HG02763 (cell line): ENCODE measurements at regions not wholly inside any gene's neighbourhood (a gene's known extent, or its start where the extent isn't known, plus 50 kb on each side); places are given as distances from the start of the nearest gene placed in this dataset.

ENCODE experiments used
- ATAC-seq: cut with Tn5 transposase; IDR thresholded peaks from one replicate; pipeline ENCODE4 v1.9.1; 2021; ENCODE audit warnings: mild to moderate bottlenecking, moderate library complexity; ENCODE audit not compliant: unreplicated experiment

DNA sequence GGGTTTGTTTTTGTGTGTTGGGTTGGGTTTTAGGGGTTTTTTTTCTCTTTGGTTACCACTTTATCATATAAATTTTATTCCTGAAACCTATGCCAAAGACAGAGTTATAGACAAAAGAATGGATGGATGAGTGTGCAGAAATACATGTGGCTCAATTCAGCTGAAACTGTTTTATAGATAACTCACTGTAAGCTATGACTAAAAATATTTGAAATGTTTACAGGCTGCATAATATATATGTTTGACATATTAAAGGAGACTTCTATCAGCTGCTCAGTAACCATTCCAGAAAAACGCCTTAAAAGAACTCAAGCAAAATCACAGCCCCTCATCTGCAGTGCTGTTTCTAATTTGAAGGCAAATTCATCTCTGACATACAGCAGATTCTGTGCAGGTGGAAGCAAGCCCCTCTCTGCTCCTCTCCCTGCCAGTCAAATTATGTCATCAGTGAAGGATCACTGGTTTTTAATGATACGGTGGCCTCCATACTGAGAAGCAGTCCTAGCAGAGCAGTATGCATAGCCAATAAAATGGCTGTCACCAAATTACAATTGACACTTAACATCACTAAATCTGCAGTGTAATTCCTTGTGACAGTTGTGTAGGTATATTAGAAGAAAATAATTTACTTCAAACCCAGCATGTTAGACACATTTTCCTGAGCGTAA is 301.6 kb downstream of the NR2F1-AS1 start:
- no peak for ATAC-seq

DNA sequence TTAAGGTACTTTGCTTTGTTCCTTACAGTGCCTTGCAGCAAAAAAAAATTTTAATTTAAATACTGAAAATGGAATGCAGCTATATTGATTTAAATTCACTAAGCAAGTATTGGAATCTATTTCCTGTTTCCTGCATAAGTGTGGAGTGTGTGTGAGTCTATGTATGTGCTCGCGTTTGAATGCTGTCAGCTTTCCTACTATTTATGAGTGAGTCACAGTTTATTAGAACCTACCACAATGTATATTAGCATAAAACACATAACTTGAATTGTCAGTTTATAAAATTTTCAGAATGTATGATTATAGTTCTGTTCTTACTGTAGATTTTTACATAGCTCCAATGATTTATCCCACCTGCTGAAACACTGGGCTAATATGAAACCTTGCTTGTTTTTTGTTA is 302.1 kb downstream of the NR2F1-AS1 start:
- ATAC-seq: no peak

DNA sequence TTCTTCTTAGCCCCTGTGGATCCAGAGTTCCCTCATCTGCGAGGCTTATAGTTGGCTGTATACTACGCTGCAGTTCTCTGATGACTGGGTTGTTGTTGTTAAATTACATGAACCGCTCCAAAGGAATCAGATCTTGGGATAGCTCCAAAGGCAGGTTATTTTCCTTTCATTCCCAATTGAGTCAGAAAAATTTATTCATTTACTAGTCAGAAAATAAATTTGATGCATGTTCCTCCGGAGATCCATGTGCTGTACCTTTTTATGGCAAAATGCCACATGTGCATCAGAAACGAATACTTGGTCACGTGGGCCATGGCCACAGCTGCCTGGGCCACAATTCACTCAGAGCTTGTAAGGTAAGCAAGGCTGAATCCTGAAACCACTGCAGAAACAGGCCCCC is 304.0 kb downstream of the NR2F1-AS1 start:
- no peak for ATAC-seq

DNA sequence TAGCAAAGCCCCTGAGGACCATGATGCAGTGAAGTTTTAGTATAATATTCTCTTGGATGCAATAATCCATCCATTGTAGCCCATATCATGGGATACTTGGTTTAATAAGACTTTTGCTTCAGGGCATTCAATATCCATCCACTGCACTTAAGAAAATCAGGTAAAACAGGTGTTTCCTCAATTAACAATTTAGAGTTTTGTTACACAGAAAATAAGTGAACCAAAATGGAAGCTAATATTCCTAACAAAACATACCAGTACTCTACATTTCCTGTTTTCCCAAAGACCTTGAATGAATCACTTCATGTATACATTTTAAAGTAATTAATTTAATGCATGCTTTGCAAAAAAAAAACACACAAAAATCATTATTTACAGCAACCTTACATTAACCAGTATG is 305.6 kb downstream of the NR2F1-AS1 start:
- no peak for ATAC-seq

DNA sequence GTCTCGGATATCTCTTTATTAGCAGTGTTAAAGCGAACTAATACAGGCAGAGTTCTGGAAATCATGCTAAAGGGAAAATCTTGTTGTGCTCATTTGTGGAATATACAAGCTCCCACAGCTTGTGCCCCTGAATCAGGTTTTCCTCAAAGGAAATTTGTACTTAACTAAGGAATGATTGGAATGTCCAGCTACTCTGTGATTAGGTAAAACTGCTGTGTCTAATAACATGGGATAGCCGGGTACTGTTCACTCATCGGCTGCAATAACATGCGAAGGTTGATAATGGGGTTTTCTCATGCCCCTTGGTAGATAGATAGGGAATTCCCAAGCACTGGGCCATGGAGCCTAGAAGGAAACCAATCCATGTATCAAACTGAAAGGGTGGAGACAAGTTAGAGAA is 306.7 kb downstream of the NR2F1-AS1 start:
- no peak for ATAC-seq

DNA sequence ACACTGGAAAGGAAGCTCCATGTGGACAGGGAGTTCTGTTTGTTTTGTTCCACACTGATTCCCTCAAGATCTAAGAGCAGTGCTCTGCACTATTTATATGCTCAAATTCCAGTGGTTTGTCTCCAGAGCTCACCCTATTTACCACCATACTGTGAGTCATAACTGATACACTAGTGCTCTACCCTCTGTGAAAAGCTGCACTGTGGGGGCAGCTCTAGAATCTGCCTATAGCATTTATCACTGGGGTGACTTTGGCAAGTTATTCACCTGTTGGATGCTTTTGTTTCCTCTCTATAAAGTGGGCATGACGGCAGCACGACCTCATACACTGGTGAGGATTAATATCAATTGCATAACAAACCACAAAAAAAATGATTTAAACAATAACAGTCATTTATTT is 307.8 kb downstream of the NR2F1-AS1 start:
- no peak for ATAC-seq

DNA sequence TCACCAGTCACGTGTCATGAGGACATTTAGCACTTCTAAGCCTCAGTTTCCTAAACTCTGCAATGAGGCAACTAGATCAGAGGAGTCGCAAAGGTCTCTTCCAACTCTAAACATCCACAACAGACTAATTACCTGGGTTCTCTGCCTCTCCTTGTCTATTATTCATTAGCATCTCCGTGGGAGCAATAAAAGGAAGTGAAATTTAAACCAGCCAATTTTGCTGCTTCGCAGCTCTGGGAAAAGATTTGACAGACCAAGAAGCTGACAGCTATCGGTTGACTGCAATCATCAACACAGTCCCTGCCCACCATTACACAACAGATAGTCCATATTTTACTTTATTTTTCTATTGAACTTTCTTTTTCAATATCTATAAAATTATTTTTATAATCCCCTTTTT is 308.9 kb downstream of the NR2F1-AS1 start:
- ATAC-seq: no peak

DNA sequence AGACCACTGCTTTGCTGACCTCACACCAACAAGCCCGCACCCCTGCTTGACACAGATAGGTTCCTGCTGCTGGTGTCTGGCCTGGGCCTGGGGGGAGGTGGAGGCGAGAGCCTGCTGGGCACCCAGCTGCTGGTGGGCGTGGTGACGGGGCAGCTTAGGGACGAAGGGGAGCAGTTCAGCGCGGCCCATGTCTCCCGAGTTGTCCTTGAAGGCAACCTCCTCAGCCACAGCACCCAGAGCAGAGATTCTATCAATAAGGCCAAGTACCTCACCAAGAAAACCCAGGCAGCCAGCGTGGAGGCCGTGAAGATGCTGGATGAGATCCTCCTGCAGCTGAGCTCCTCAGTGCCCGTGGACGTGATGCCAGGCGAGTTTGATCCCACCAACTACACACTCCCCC is 313.3 kb downstream of the NR2F1-AS1 start:
- ATAC-seq: no peak

DNA sequence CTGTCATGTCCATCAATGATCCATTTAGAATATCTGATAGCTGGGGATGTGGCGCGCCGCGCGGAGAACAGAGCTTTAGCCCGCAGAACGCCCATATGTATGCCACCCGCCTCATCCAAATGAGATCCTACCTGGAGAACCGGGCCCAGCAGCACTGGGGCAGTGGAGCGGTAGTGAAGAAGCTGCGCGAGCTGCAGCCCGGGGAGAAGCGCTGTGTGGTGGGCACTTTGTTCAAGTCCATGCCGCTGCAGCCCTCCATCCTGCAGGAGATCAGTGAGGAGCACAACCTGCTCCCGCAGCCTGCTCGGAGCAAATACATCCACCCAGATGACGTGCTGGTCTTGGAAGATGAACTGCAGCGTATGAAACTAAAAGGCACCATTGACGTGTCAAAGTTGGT is 313.7 kb downstream of the NR2F1-AS1 start:
- no peak for ATAC-seq

DNA sequence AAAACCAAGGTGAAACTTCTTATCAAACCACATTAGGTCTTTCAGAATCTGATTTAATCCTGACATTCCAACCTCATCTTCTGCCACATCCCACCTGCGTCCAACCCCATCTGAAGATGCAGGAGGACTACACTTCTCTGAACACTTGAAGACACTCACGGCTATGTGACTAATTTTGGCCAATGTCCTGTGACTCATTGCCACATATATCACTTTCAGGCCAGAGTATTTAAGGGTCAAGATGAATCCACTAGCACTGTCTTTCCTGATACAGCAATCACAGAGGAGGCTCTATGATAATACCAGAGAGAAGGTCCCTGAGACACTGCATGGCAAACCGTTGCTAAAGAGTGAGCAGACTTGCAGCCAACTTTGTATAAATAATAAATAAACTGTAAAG is 323.4 kb downstream of the NR2F1-AS1 start:
- ATAC-seq: no peak

DNA sequence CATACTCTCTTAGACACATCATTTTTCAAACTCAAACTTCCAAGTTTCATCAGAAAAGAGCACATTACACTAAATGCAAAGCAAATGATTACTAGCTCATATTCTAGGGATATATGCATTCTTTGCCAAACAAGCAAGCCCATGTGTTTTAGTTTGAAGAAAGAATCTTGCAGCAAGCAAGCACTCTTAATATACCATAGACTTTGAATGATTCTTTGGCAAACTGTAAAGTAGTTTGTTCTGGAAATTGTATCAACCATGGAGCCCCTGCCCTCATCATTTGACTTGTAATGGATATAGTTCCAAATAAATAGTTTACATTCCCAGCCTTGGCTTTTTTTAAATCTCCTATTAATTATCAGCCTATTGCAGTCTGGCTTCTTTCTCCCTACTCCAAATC is 325.2 kb downstream of the NR2F1-AS1 start:
- ATAC-seq: no peak

DNA sequence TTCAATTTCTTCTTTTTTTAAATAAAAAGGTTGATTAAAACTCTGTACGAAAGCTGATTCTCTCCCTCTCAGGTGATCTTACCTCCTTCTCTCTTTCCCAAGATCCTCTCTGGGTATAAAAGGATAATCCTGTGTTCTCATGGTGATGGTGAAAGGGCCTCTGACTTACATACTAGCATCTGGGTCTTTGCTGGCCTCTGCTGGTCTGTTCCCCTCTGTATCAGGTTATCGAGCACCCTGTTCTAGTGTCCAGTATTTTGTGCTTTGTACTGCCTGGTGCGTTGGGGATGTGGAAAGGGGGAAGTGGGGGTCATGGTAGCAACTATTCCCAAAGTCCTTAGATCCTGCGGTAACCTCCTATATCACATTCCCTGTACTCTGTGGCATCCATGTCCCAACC is 328.9 kb downstream of the NR2F1-AS1 start:
- no peak for ATAC-seq

DNA sequence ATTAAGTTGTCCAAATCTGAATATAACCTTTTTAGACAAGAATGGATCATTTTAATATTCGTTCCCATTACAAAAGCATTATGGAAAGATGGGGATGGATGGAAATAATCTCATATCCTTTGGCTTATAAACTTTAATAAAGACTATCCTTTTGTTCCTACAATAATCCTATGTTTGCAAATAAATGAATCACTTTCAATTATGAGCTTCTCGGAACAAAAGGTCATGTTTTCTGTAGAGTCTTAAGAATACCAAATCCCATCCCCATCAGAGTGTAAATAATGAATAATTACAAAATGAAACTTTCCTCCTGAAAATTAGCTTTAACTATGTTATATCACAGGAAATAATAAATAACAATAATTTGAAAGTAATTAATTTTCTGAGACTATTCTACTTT is 329.7 kb downstream of the NR2F1-AS1 start:
- no peak for ATAC-seq

DNA sequence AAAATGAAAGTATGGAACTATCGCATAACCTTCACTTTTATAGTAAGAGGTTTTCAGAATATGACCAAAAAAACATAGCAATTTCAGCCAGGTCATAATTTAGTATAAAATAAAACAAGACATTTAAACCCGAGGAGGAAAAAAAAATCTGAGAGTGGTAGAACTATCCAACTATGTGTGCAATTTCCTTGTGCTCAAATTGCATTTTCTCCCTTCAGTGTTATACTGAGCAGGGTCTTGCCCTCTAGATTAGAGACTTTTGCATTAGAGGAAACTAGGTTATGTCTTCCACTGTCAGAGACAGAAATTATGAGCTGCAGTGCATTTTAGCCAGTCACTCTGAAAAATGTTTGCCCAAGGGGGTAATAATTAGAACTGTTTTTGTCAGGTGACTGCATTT is 330.6 kb downstream of the NR2F1-AS1 start:
- no peak for ATAC-seq

DNA sequence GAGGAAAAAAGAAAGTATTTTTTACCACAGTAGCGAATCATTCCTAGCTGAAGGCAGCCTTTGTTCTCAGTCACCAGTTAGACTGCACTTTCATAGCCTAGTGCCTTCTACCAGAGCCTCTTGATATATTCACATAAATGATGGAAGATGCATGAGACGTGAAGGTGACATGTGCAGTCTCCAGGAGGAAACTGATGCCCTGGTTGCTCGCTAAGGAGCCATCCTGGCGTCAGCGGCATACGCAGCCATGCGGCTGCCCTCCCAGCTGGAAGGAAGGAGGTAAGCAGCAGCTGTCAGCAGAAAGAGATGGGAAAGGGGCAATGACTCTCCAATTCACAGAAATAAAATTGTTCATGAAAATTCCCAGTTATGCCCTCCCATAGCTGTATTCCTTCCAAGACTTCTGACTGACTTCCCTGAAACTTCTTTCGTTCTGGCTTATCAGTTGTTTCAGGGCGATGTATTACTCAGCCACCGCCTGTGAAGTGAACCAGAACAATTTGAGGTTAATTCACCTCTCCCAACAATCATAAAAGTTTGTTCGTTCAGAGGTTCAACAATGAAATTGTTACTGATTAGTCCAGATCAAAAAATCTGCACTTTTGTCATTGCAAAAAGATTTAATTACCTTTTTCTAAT is 331.2 kb downstream of the NR2F1-AS1 start:
- no peak for ATAC-seq

DNA sequence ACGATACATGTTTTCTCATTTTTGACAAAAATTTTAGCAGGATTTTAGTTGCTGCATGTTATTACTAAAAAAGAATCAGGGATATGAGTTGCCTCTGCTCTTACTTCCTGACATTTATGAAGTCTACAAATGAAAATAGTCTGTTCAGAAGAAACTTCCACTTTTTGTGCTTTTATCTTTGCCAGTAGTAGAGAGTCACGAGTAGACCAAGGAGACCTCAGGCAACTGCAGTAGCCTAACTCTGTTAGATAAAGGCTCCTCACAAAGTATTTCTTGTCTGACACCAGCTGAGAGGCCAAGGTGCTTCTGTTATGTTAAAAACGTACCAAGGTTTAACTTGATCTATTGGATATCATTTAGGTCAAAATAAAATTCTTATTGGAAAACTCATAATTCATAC is 333.9 kb downstream of the NR2F1-AS1 start:
- ATAC-seq: no peak

DNA sequence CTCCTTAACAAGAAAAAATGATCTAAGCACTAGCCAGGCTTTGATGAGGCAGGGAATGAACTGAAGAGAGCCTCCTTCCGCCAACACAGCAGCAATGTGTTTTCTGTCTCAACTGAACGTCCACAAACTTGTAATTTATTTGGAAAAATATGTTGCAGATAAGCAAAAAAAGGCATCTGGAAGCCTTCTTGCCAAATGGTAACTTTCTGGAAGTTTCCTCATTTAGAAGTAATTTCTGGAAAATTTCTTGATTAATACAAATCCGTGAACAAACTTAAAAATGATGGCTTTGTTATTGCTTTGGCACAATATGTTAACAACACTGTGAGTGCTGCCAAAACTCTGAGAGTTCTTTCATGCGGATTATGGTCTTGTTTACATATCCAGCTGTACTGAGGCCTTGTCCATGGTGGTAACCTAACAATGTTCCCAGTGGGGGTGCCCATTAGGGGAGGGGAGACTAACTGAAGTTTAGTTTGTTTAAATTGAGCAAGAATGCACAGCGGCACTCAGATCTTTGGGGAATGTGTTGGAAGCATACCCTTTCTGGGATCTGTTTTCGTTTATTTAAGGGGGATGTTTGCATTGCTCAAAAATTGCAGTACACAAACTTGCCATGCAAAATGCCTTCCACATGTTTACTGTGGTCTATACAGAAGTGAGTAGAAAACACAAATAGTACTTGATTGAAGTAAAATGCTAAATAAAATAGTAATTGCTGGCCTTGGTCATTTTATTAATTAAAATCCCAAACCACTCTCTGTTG is 334.7 kb downstream of the NR2F1-AS1 start:
- no peak for ATAC-seq

DNA sequence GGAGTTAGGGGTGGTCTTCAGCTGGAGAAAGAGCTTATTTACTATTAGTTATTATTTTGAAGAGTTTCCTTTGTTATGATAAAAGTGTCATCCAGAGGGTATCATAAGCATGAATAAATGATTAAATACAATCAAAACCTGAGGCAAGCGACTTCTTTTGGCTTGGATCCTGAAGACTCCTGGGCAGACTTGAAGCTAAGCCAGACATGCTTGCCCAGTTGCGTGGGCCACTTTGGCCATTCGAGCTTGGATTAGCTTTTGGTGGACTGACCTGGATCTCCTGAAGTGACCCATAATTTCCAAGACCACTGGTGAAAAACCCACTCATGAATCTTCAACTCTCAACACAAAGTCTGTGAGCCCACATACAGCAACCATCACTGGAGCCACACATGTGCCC is 335.8 kb downstream of the NR2F1-AS1 start:
- ATAC-seq: no peak

DNA sequence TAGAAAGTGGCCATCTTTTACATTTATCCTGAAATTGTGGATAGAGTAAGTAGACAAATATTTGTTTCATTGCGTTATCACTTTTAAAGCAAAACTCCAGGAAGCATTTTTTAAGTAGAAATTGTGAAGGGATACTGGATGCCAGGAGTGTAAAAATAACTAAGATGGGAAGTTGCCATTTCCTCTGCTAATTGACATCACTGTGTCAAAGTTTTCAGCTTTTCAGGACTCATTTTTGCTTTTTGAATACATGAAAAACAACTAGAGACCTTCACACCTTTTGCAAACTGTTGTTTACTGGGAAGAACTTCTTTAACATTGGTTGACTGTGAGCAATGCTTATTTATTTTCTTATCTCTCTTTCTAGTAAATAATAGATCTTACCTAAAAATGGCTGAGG is 337.5 kb downstream of the NR2F1-AS1 start:
- no peak for ATAC-seq

DNA sequence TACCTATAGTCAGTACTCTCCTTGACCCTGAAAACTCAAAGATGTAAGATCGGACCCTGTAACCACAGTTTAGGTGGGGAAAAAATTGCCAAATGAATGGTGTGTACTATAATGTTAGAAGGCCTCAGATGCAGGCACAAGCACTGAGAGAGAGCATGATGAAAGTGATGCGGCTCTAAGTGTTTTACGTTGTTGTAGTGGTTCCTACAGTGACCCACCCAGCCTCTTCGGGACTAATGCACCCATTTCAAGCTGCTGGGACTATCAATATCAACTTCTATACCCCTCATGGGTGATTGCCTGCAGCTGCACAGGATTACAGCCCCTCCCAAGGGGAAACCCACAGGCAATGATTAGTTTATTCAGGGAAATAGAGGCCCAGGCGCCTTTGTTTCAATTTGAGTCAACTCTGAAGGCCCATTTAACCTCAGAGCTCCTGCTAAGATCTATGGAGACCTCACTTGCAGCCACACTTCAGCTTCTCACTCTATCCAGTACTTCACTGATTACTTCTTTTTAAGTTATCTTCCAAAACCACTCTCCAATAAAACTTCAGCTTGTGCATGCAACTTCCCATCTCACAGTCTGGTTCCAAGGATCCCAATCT is 340.7 kb downstream of the NR2F1-AS1 start:
- ATAC-seq: no peak

DNA sequence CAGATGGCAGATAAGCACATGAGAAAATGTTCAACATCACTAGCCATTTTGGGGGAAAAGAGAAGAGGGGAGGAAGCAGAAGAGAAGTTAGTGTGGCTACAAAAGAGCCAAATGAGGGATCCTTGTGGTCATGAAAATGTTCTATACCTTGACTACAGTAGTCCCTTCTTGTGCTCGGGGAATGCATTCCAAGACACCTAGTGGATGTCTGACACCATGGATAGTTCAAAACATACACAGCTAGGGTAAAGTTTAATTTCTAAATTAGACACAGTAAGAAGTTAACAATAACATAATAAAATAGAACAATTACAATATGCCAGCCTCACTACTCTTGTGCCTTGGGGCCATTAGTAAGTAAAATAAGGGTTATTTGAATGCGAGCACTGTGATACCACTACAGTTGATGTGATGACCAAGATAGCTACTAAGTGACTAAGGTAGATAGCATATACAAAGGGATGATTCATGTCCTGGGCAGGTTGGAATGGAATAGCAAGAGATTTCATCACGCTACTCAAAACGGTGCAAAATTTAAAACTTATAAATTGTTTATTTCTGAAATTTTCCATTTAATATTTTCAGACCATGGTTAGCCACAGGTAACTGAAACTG is 344.1 kb downstream of the NR2F1-AS1 start:
- ATAC-seq: no peak
